Cardiac muscle cell (in vitro differentiated cells and primary cell): ENCODE measurements at regions not wholly inside any gene's neighbourhood (a gene's known extent, or its start where the extent isn't known, plus 50 kb on each side); places are given as distances from the start of the nearest gene placed in this dataset.

Experiments used
- DNase-seq, 2 donors: peaks; one replicate each; pipeline versions ENCODE4 v3.0.0 to v3.0.0-alpha.2; 2010 to 2017; ENCODE audit warnings: low read depth in 1 of 2, low spot score in 1 of 2
- H3K27ac ChIP-seq: fragments of 200-600 bp; sonication (generic); 2 replicates; pipeline ENCODE4 v1.5.1; 2016
- H3K27me3 ChIP-seq: fragments of 200-600 bp; sonication (generic); 2 replicates; pipeline ENCODE4 v1.6.0; 2016; ENCODE audit warnings: control low read depth
- H3K36me3 ChIP-seq: fragments of 200-600 bp; sonication (generic); 2 replicates; pipeline ENCODE4 v1.5.1; 2016; ENCODE audit warnings: control low read depth
- H3K4me1 ChIP-seq: fragments of 200-600 bp; sonication (generic); 2 replicates; pipeline ENCODE4 v1.8.1; 2017; ENCODE audit warnings: low read depth, mild to moderate bottlenecking, mixed run types
- H3K4me3 ChIP-seq: fragments of 200-600 bp; sonication (generic); 2 replicates; pipeline ENCODE4 v1.5.1; 2016; ENCODE audit warnings: mild to moderate bottlenecking
- H3K9me3 ChIP-seq: fragments of 200-600 bp; sonication (generic); 2 replicates; pipeline ENCODE4 v1.5.1; 2017; ENCODE audit warnings: low read depth, mild to moderate bottlenecking, control low read depth
- TF ChIP-seq, protein P1 (sequence below): IDR thresholded peaks from 2 replicates; pipeline ENCODE4 v1.5.1; 2012; ENCODE audit warnings: low read depth, mild to moderate bottlenecking, low read length

DNA sequence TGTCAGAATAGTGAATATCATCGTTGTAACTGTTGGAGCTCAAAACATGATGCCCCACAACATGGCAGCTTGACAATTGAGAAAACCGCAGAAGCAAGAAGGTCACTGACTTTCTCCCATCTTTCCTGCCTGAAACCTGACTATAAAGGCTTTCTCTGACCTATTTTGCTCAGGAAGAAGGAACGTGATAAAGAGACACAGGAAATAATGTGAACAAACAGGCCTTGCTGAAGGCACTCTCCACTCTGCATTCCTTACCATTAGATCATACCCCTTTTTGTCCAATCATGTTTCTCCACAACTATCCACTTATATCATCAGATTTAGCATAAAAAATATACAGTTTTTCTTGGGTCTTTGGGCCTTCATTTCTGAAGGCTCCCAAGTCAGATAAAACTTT is 916.8 kb downstream of the METTL15 start:
- no peaks in the 10 kb centered on the region for H3K27me3 ChIP-seq
- DNase-seq: peak in 1 of 2 donors; percentile 13
- no peaks in the 10 kb centered on the region for H3K4me1 ChIP-seq
- H3K36me3 ChIP-seq: no peaks in the 10 kb centered on the region
- TF ChIP-seq, protein P1, sequence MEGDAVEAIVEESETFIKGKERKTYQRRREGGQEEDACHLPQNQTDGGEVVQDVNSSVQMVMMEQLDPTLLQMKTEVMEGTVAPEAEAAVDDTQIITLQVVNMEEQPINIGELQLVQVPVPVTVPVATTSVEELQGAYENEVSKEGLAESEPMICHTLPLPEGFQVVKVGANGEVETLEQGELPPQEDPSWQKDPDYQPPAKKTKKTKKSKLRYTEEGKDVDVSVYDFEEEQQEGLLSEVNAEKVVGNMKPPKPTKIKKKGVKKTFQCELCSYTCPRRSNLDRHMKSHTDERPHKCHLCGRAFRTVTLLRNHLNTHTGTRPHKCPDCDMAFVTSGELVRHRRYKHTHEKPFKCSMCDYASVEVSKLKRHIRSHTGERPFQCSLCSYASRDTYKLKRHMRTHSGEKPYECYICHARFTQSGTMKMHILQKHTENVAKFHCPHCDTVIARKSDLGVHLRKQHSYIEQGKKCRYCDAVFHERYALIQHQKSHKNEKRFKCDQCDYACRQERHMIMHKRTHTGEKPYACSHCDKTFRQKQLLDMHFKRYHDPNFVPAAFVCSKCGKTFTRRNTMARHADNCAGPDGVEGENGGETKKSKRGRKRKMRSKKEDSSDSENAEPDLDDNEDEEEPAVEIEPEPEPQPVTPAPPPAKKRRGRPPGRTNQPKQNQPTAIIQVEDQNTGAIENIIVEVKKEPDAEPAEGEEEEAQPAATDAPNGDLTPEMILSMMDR: no peak
- no peak overlapping the region for H3K27ac ChIP-seq
- no peak overlapping the region for H3K4me3 ChIP-seq
- no peaks in the 10 kb centered on the region for H3K9me3 ChIP-seq

GRCh38 chr11:29024386-29024785 is 916.2 kb downstream of the METTL15 start:
- DNase-seq: no peak
- Histone ChIP-seq H3K27me3 (no peaks in the 10 kb centered on the region), H3K4me3 (no peak overlapping the region), H3K36me3 (no peaks in the 10 kb centered on the region), H3K9me3 (no peaks in the 10 kb centered on the region), H3K4me1 (no peaks in the 10 kb centered on the region), H3K27ac (no peak overlapping the region)
- TF ChIP-seq, protein P1: no peak

DNA sequence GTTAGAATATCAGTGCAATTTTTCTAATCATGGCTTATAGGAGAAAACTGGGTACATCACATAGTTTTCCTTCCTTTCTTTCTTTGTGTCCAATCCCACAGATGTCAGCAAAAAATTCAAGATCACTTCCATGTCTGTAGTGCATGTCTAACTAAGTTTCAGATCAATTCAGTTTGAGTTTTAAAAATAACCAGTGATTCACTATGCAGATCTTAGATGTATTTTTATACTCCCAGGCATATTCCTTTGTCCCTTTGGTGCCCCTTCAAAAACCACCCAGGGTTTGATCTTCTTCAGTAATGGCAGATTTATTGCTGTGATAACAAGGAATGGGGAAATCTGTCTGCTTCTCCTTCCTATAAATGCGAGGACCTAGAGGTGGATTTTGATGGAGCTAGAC is 915.6 kb downstream of the METTL15 start:
- no peak overlapping the region for H3K4me3 ChIP-seq
- no peaks in the 10 kb centered on the region for H3K4me1 ChIP-seq
- no peak for DNase-seq
- H3K36me3 ChIP-seq: no peaks in the 10 kb centered on the region
- TF ChIP-seq, protein P1: no peak
- no peaks in the 10 kb centered on the region for H3K9me3 ChIP-seq
- no peaks in the 10 kb centered on the region for H3K27me3 ChIP-seq
- no peak overlapping the region for H3K27ac ChIP-seq

DNA sequence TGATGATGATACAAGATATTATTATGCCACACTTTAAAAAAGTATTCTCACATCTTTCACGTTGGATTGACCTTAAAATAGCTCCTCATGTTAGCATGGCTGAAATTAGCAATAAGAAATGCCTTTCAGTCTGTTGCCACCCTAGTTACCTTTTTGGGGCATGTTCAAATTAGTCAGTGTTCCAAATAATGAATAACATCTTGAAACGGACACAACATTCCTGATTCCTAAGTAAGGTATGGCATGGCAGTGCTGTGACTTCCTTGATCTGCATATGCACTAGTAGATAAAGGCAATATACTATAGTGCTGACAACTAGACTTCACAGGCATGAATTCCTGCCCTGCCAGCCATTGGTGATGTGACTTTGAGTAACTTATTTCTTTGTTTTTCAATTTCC is 914.5 kb downstream of the METTL15 start:
- Histone ChIP-seq H3K27me3 (no peaks in the 10 kb centered on the region), H3K27ac (no peak overlapping the region), H3K4me3 (no peak overlapping the region), H3K9me3 (no peaks in the 10 kb centered on the region), H3K4me1 (no peaks in the 10 kb centered on the region), H3K36me3 (no peaks in the 10 kb centered on the region)
- no peak for DNase-seq
- TF ChIP-seq, protein P1: no peak

DNA sequence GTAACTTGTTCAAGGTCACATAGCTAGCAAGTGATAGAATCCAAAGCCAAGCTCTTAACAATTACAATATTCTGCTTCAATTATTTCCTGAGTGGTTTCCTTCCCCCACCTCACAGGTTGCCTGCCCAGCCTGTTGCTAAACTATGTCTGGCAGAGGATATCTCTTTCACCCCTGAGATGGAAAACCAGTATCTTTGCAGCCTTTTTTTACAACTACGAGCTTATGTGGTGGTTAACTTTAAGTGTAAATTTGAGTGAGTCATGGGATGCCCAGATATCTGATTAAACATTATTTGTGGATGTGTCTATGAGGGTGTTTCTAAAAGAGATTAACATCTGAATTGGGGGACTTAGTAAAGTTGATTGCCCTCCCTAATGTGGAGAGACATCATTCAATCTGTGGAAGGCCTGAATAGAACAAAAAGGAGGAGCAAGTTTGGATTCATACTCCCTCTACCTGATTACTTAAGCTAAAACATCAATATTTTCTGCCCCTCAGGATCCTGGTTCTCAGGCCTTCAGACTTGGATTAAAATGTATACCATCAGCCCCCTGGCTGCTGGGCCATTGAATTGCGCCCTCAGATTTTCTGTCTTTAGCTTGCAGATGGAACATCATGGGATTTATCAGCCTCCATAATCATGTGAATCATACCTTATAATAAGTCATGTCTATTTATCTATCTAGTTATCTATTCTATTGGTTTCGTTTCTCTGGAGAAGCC is 911.9 kb downstream of the METTL15 start:
- Histone ChIP-seq H3K4me3 (no peak overlapping the region), H3K4me1 (no peaks in the 10 kb centered on the region), H3K36me3 (no peaks in the 10 kb centered on the region), H3K27me3 (no peaks in the 10 kb centered on the region), H3K27ac (no peak overlapping the region), H3K9me3 (no peaks in the 10 kb centered on the region)
- peak; percentile 31 to 66 for DNase-seq
- TF ChIP-seq, protein P1: peak; percentile 64
